Brain microvascular endothelial cell (primary cell): ENCODE measurements at regions not wholly inside any gene's neighbourhood (a gene's known extent, or its start where the extent isn't known, plus 50 kb on each side); places are given as distances from the start of the nearest gene placed in this dataset.

Source experiments
- DNase-seq: peaks from one replicate; pipeline ENCODE4 v3.0.0-alpha.2; 2020
- H3K27ac ChIP-seq: fragments of 250-450 bp; sonication (Bioruptor Pico); 2 replicates; pipeline ENCODE4 v1.5.1; 2020; ENCODE audit warnings: mild to moderate bottlenecking, moderate library complexity
- H3K27me3 ChIP-seq: fragments of 250-450 bp; sonication (Bioruptor Pico); replicated peaks from 2 replicates; pipeline ENCODE4 v1.5.1; 2020; ENCODE audit warnings: mild to moderate bottlenecking
- H3K36me3 ChIP-seq: fragments of 250-450 bp; sonication (Bioruptor Pico); replicated peaks from 2 replicates; pipeline ENCODE4 v1.5.1; 2020; ENCODE audit warnings: mild to moderate bottlenecking
- H3K4me3 ChIP-seq: 2 replicates; pipeline ENCODE4 v1.5.1; 2011; ENCODE audit warnings: low read depth, mild to moderate bottlenecking, control low read depth, low read length, moderate library complexity
- CTCF ChIP-seq: IDR thresholded peaks from 2 replicates; pipeline ENCODE4 v1.5.1; 2011; ENCODE audit warnings: low read depth, mild to moderate bottlenecking, moderate library complexity, low read length, control low read depth, inconsistent platforms; ENCODE audit errors: missing control alignments
- in situ Hi-C: cut with HindIII; loops from 2 replicates; pipeline ENCODE4 v1.10.0; 2017; ENCODE audit warnings: low sequenced_read_pairs, low pct_ligation_motif_present

- Histone ChIP-seq H3K27ac (no peak overlapping the region), H3K27me3 (no peaks in the 10 kb centered on the region), H3K36me3 (no peaks in the 10 kb centered on the region), H3K4me3 (no peak overlapping the region)
- DNase-seq: no peak
- TF ChIP-seq CTCF: no peak
- in situ Hi-C loops: no loop called here
Measured at GRCh38 chr10:33385015-33385414, 50.5 kb upstream of the NRP1 start.
